ENCODE measurements at regions not wholly inside any gene's neighbourhood (a gene's known extent, or its start where the extent isn't known, plus 50 kb on each side); places are given as distances from the start of the nearest gene placed in this dataset.

GRCh38 chr12:124466216-124467128 lies 100.9 kb downstream of the NCOR2 start:
- H3K4me2 ChIP-seq (ENCODE audit: insufficient read depth, insufficient read length, low read length) = no peak overlapping the region
- H3K36me3 Mint-ChIP-seq (ENCODE audit: insufficient read depth in 1 of 3, low read depth in 3 of 3) = peaks cover 58 to 80% (median 69%) of the 10 kb centered on the region in 3 experiments

More at GRCh38 chr12:124466216-124467128, 100.9 kb downstream of the NCOR2 start:
- Histone ChIP-seq H4K8ac (replicated peaks; ENCODE audit: insufficient read length, low read depth, low read length) (no peak overlapping the region), H3K9me3 (ENCODE audit: control insufficient read depth, low read depth, low read length) (no peaks in the 10 kb centered on the region), H3K4ac (ENCODE audit: low read depth, low read length) (no peak overlapping the region), H3K79me2 (ENCODE audit: insufficient read depth, low read length) (peaks cover 4% of the 10 kb centered on the region; the same call in 1 of the 2 replicates), H4K20me1 (ENCODE audit: control insufficient read depth, insufficient read depth, insufficient read length) (peaks cover 2% of the 10 kb centered on the region), H3K9ac (ENCODE audit: extremely low read depth, insufficient read length, low read length) (no peak overlapping the region), H3K23me2 (ENCODE audit: insufficient read length, low read depth, low read length, poor library complexity, severe bottlenecking) (no peaks in the 10 kb centered on the region), H2BK12ac (ENCODE audit: insufficient read length, low read depth, low read length) (no peak overlapping the region), H4K91ac (ENCODE audit: insufficient read length, low read depth, low read length) (no peak overlapping the region), H3K14ac (ENCODE audit: insufficient read depth, low read length) (no peak overlapping the region), H4K5ac (ENCODE audit: insufficient read length, low read depth, low read length) (no peak overlapping the region), H3K27ac (ENCODE audit: insufficient read length, low read depth, low read length) (no peak overlapping the region), H2BK120ac (ENCODE audit: low read depth, low read length, poor library complexity, severe bottlenecking) (no peak overlapping the region), H3K18ac (ENCODE audit: insufficient read length, low read depth, low read length) (no peak overlapping the region), H3K79me1 (ENCODE audit: insufficient read depth, low read depth, low read length, poor library complexity, severe bottlenecking) (peaks cover 3% of the 10 kb centered on the region), H2BK15ac (ENCODE audit: low read depth, low read length) (no peak overlapping the region), H3K56ac (ENCODE audit: insufficient read length, low read depth, low read length) (no peak overlapping the region), H2BK5ac (ENCODE audit: insufficient read length, low read length) (no peak overlapping the region), H2BK20ac (ENCODE audit: low read depth, low read length, poor library complexity, severe bottlenecking) (no peak overlapping the region), H3K27me3 (ENCODE audit: insufficient read depth, low read length) (no peaks in the 10 kb centered on the region), H3K23ac (ENCODE audit: insufficient read length, low read depth, low read length) (no peak overlapping the region), H2AFZ (ENCODE audit: low read length) (no peak overlapping the region), H3K4me1 (ENCODE audit: insufficient read depth, low read length) (no peaks in the 10 kb centered on the region), H3T11ph (ENCODE audit: low read length) (no peak overlapping the region), H2AK5ac (ENCODE audit: insufficient read length, low read length) (no peak overlapping the region)
- DNase-seq = no peak
- no peak overlapping the region for H3K27ac Mint-ChIP-seq
- H3K4me3 Mint-ChIP-seq = no peak overlapping the region
- peaks cover 4 to 14% of the 10 kb centered on the region in 2 experiments; a peak in 4 of 5 replicates for H3K9me3 Mint-ChIP-seq
- 100% methylated on average over 1 of the region's 29 CpGs for WGBS (ENCODE audit: extremely low coverage, insufficient read length, low lambda C conversion rate)
- H3K27me3 Mint-ChIP-seq (ENCODE audit: low read depth) = no peaks in the 10 kb centered on the region; the same call in 1 of the 2 replicates
- TF ChIP-seq, protein P1, sequence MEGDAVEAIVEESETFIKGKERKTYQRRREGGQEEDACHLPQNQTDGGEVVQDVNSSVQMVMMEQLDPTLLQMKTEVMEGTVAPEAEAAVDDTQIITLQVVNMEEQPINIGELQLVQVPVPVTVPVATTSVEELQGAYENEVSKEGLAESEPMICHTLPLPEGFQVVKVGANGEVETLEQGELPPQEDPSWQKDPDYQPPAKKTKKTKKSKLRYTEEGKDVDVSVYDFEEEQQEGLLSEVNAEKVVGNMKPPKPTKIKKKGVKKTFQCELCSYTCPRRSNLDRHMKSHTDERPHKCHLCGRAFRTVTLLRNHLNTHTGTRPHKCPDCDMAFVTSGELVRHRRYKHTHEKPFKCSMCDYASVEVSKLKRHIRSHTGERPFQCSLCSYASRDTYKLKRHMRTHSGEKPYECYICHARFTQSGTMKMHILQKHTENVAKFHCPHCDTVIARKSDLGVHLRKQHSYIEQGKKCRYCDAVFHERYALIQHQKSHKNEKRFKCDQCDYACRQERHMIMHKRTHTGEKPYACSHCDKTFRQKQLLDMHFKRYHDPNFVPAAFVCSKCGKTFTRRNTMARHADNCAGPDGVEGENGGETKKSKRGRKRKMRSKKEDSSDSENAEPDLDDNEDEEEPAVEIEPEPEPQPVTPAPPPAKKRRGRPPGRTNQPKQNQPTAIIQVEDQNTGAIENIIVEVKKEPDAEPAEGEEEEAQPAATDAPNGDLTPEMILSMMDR (conservative IDR thresholded peaks at IDR 0.05) = no peak
- H3K4me1 Mint-ChIP-seq = peaks cover 15 to 23% of the 10 kb centered on the region in 2 experiments

All from H9 (cell line).